OCI-LY3 (cell line): ENCODE measurements at regions not wholly inside any gene's neighbourhood (a gene's known extent, or its start where the extent isn't known, plus 50 kb on each side); places are given as distances from the start of the nearest gene placed in this dataset.

Source experiments
- EZH2phosphoT487 ChIP-seq: fragments of 200-600 bp; shearing (Covaris generic); IDR thresholded peaks from 2 replicates; pipeline ENCODE4 v1.6.1; 2018; ENCODE audit warnings: antibody characterized with exemption, mixed run types, low read depth
- TF ChIP-seq, protein P1 (sequence below): fragments of 200-600, 300-600 bp; sonication (generic); IDR thresholded peaks from 2 replicates; pipeline ENCODE4 v1.5.1; 2014; ENCODE audit warnings: antibody characterized with exemption, low read length, low read depth

- TF ChIP-seq, protein P1, sequence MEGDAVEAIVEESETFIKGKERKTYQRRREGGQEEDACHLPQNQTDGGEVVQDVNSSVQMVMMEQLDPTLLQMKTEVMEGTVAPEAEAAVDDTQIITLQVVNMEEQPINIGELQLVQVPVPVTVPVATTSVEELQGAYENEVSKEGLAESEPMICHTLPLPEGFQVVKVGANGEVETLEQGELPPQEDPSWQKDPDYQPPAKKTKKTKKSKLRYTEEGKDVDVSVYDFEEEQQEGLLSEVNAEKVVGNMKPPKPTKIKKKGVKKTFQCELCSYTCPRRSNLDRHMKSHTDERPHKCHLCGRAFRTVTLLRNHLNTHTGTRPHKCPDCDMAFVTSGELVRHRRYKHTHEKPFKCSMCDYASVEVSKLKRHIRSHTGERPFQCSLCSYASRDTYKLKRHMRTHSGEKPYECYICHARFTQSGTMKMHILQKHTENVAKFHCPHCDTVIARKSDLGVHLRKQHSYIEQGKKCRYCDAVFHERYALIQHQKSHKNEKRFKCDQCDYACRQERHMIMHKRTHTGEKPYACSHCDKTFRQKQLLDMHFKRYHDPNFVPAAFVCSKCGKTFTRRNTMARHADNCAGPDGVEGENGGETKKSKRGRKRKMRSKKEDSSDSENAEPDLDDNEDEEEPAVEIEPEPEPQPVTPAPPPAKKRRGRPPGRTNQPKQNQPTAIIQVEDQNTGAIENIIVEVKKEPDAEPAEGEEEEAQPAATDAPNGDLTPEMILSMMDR = no peak
- no peak for TF ChIP-seq EZH2phosphoT487
Observed at GRCh38 chr5:60509519-60509918, 190.4 kb downstream of the DEPDC1B start.
